ENCODE measurements at regions not wholly inside any gene's neighbourhood (a gene's known extent, or its start where the extent isn't known, plus 50 kb on each side); places are given as distances from the start of the nearest gene placed in this dataset.

DNA sequence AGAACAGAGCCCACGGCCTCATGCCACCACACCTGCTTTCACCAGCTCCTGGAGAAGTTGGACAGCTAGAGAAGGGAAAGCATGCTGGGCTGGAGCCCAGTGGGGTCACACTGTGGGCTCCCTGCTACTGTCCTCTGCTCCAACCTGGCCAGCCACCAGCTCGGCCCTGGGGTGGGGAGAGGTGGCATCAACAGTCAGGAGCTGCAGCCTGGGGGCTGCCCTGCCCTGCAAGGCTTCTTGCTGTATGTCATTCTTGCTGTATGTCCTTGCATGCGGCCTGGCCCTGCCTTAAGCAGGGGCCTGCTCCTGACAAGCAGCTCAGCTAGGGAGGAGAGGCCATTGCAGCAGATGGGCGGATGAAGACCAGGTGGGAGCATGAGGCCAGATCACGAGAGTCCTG, 50.7 kb upstream of the CCL2 start:
- TF ChIP-seq EP300 (IDR thresholded peaks at IDR 0.05) (no peak), CTCF (IDR thresholded peaks at IDR 0.05) (no peak), POLR2A (IDR thresholded peaks at IDR 0.05) (no peak)
